NCI-H1417 (cell line): ENCODE measurements at regions not wholly inside any gene's neighbourhood (a gene's known extent, or its start where the extent isn't known, plus 50 kb on each side); places are given as distances from the start of the nearest gene placed in this dataset.

Source experiments
- DNase-seq, 3 experiments: peaks; one replicate each; lab custom pipeline; 2025; lab: John Stamatoyannopoulos, UW

DNA sequence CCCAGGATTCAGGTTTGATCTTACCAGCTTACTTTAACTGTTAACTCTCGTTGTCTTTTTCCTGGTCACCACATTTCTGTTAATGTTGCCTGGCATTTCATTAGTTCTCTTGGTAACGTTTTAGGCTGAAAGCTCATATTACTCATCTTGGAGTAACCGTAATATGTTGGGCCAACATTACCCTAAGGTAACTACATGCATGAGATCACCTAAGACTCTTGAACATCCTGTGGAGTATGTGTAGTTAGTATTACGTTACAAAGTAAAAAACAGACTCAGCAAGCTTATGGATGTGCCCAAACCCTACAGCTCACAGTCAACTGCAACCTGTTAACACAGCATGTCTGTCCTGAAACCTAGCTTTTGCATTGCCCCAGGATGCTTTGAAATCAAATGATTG is 203.3 kb upstream of the HS3ST1 start:
- DNase-seq = peak in 1 of 3 experiments; percentile 88

DNA sequence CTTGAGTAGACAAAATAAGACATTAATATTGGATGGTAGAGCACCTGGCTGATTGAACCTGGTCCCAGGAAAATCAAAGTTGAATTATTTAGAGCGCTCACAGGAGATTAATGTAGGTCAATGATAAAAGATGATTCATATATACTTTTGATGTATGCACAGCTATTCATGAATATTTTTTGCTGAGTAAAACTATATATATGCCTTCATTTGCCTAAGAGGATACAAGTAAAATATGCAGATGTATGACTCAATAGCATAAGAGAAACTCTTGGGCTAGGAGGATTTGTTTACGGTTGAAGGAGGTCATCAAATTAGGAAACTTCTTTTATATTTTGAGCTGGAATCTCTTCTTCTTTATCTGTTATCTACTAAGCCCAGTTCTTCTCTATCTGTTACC is 202.7 kb upstream of the HS3ST1 start:
- DNase-seq = no peak

DNA sequence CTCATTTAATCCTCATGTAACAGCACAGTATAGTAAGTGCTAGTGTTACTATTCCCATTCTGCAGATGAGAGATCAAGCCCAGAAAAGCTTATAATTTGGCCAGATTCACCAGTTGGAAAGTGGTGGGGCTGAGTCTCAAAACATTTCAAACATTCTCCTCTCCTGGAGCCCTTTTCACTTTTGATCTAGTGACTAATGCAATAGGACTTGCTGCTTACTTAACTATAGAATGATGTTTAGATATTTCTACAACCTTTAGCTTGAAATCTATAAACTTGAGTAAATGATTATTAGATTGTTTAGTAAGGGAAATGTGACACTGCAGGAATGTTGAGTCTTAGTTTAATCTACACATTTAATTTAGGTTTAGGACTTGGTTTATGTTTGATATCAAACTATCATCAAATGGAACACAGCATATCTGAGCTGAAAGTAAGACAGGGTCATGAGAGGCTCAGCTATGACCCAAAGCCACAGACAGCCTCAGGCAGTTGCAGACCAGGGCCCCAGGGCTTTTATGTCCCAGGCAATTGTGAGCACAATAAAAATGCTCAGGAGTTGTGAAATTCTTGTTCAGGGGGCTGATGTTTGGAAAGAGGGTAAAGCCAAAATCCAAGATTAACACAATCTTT is 199.5 kb upstream of the HS3ST1 start:
- no peak for DNase-seq

DNA sequence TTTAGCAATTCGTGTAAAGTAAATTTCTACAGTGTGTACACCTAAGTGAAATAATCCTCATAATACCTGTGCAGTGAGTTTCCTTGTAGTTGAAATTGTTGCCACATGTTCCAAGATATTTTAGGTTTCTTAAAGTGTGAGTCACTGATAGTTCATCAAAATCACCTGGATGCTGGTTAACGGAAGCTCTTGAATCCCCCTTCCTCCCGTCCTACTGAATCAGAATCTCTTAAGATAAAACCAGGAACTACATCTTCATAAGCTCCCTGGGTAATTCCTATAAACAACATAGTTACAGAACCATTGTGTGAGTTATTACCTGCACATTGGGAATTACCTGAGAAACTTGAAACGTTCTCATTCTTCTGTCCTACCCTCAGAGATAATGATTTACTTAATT is 197.4 kb upstream of the HS3ST1 start:
- DNase-seq = no peak

DNA sequence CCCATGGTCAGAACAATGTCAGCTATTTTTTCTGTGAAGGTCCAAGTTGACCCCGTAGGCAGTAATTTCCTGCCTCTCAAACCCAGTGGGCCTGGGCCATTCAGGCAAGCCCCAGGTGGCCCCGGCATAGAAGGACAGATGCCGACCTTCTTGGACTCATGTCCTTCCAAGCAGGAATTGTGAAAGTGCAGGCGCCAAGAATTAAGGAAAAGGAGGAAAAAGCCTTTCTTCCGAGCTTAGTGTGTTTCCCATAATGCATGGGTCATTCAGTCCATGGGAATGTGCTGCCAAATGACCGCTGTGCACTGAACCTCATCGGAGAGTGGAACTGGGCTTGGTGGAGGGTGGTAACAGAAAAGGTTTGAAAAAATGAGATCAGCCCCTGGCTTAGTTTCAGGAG is 196.5 kb upstream of the HS3ST1 start:
- no peak for DNase-seq

DNA sequence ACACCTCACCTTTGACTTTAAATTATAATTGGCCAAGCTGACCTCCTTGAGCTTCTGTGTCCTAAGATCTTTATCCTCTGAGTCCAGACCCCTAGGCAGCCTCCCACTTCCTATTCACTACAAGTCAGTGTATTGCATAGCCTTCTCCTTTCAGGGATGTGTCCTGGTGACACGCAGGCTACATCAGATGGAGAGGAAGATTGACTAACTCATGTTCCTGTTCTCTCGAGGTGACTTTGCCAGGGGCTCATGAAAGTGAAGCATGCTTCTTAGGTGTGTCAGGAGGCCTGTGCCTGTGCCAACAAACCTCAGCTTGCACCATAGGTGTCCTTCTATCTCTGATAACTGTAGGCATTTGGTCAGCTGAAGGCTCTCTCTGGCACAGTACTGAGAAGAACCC is 195.7 kb upstream of the HS3ST1 start:
- no peak for DNase-seq

DNA sequence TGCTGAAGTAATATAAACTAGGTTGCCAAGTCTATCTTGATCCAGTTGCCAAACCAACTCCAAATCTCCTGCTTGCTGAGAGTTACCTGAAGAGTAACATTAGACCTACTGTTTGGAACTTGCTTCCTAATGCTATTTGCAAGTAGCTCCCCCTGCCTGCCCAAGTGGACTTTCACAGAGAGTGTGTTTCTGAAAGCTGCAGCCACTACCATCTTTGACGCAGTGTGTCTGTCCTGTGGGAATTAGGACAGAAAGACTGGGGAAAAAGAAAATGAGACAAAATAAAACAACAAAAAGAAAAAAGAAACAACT is 195.0 kb upstream of the HS3ST1 start:
- peak; percentile 20 to 41 (median 22) for DNase-seq

DNA sequence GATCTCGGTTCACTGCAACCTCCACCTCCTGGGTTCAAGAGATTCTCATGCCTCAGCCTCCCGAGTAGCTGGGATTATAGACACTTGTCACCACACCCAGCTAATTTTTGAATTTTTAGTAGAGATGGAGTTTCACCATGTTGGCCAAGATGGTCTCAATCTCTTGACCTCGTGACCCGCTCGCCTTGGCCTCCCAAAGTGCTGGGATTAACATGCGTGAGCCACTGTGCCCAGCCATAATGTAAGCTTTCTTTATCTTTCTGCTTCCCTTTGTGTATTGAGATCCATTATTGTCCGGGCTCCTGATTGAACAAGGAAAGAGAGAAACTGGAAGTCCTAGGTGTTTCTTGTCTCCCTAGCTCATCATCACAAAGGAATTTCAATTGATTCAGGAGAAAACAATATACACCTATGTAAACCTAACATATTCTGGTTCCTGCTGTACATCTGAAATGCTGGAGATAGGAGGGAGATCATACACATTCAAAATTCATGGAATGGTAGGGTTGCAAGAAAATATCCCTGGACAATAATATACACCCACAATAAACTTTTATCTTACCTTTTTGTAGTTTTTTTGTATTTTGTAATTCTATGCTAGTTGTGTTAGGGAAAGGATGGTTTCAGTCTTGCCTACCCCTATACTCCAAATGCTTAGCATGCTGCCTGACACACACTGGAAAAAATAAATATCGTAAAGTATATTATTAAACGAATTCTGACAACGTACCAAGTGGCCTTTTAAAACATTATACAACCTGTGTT is 194.4 kb upstream of the HS3ST1 start:
- DNase-seq = no peak

DNA sequence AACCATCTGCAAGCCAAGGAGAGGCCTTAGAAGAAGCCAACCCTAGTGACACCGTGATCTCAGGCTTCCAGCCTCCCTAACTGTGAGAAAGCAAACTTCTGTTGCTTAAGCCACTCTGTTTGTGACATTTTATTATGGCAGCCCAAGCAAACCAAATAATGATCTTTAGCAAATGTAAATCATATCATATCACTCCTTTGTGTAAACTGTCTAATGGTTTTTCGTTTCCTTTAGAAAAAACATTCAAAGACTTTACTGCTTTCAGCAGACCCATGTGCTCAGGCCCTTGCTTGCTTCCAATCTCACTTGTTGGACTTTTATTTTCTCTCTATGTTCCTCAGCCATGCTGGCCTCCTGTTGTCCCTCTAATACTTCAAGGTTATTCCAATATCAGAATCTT is 192.2 kb upstream of the HS3ST1 start:
- no peak for DNase-seq

DNA sequence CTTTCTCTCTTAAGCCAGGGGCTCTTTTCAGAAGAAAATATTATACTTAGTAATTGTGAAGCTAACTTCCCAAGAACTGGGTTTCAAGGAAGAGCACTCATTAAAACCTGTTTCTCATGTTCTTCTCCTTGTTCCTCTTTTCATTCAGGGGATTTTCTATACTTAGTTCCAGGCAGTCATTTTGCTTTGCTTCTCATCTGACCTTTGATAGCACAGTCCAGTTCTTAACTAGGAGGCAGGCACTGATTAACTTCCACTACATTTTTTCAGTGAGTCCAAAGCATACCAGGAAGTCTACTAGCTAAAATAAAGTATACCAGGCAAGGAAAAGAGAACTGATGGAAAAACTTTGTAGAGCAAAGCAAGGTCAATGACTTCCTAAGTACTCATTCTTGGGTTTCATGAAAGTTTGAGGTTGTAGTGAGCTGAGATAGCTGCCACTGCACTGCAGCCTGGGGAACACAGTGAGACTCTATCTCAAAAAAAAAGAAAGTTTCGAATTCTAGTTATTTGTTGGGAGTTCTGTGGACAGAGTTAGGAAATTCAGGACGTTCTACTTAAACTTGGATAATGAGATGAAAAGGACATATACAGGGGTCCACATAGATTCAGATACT is 190.1 kb upstream of the HS3ST1 start:
- DNase-seq = no peak

DNA sequence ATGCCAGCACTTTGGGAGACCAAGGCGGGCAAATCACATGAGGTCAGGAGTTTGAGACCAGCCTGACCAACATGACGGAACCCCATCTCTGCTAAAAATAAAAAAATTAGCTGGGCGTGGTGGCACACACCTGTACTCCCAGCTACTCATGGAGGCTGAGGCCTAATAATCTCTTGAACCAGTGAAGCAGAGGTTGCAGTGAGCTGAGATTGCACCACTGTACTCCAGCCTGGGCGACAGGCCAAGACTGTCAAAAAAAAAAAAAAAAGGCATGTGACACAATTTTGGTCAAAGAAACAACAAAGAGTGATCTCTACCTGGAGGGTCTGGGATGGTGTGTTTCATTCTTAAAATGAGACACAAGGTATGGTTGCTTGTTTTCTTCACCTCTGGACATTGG is 188.2 kb upstream of the HS3ST1 start:
- no peak for DNase-seq

DNA sequence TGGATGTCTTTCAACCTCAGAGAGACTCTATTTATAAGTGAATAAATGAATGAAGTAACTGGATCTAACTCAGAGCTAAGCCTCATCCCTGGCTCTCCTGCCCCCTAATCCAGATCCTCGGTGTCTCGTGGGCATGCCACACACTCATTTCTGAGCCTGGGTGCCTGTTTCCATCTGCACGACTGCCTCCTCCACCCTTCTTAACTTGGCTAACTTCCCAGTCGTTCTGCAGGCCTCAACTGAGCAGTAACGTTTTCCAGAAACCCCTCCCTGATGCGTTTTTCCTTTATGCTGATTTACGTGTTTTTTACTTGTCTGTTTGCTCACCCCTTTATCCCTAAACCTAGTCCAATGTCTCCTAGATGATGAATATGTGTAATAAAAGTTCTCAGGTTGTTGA is 186.9 kb upstream of the HS3ST1 start:
- no peak for DNase-seq

DNA sequence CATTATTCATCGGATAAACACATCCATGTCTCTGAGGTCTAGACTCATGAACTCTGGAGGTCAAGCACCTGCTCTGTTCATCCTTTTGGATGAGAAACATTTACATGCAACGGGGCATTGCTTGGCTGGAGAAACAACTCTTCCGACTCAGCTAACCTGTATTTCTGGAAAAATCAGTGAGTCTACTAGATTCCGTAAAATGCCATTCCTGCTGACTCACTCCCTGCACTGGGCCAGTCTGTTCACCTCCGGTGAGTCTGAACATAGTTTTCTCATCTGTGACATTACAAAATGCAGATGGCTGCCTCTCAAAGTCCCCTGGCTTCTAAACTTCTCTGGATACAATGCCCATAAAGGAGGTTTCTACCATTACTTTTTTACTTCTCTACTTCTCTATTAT is 185.7 kb upstream of the HS3ST1 start:
- DNase-seq = no peak

DNA sequence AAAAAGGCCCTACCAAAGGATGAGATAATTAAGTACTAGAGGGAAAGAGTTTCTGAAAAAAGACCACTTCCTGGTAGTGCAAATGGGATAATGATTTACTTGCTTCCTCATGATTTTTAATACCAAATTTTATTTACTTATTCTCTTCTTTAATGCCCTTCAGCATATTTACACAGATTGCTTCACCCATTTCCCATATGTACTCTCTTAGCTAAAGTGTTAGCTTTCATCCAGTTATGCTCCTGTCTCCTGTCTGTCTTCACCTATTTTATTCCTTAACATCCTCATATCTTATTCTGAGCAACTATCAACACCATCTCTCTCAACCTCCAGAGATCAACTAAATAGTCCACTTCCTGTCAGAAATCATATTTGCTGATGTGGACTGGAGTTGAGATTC is 183.2 kb upstream of the HS3ST1 start:
- DNase-seq = no peak

DNA sequence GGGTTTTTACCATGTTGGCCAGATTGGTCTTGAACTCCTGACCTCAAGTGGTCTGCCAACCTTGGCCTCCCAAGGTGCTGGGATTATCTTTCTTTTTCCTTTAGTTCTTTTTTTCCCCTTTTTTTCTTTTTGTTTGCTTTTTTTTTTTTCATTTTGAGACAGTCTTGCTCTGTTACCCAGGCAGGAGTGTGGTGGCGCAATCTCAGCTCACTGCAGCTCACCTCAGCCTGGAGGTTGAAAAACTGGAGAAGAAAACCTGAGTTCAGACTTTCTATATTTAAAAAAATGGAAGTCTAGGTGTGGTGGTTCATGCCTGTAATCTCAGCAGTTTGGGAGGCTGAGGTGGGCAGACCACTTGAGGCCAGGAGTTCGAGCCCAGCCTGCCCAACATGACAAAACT is 181.1 kb upstream of the HS3ST1 start:
- no peak for DNase-seq

DNA sequence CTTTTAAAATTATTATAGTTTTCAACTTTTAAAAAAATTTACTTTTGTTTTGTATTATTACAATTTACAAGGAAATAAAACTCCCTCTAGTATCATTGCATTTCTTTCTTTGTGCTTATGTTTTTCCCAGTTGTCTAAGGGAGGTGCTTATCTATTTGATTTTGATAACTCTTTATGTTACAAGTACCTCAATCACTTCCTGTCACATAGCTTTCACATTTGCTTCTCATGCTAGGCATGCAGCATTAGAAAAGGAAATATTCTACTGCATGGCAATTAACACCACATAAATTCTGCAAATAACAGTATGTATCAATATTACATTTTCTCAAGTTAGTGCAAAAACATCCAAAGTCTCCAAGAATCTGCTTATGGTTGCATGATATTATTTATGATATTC is 180.3 kb upstream of the HS3ST1 start:
- no peak for DNase-seq

DNA sequence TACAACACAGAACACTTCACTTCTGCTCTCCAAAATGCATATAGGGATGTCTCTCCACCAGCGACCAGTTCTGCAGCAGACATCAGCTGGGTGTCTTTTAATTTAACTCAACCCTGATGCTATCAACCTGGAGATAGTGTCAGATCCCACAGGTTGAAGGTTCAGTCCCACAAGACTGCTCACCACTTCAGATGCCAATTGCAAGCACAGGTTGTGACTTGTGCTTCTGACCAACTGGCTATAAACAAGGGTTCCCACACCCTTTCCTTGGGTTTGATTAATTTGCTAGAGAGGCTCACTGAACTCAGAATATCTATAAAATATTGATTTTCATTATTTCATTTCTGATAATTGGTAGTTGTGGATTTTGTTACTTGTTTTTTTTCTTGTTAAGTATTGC is 177.4 kb upstream of the HS3ST1 start:
- no peak for DNase-seq

DNA sequence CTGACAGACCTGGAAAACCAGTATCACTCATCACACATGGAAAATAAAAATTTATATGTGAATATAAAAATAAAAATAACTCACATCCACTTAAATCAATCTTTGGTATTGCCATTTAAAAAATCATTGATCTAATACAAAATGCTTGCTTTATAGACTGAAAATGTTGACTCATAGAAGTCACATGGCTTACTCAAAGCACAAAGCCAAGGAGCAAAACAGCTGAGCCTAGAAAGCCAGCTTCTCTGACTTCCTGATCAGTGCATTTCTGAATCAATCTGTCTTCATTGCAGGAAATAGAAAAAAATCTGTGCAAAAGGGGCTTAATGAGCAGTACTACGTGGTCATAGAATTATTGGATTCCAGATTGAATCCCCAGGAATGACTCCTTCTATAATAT is 176.9 kb upstream of the HS3ST1 start:
- no peak for DNase-seq

DNA sequence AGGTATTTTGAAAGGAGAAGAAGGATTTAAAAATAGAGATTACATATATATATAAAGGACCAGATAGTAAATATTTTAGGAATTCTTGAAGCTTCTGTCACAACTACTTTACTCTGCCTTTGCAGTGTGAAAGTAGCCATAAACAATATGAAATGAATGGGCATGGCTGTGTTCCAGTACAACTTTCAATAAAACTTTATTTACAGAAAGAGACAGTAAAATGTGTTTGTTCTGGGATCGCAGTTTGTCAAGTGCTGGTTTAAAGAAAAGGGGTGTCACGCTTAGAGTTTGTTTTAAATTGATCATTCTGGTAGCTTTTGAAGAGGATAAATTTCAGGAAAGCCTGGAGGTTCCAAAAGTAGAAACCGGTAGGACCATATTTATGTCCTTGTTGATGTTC is 176.1 kb upstream of the HS3ST1 start:
- DNase-seq = no peak

DNA sequence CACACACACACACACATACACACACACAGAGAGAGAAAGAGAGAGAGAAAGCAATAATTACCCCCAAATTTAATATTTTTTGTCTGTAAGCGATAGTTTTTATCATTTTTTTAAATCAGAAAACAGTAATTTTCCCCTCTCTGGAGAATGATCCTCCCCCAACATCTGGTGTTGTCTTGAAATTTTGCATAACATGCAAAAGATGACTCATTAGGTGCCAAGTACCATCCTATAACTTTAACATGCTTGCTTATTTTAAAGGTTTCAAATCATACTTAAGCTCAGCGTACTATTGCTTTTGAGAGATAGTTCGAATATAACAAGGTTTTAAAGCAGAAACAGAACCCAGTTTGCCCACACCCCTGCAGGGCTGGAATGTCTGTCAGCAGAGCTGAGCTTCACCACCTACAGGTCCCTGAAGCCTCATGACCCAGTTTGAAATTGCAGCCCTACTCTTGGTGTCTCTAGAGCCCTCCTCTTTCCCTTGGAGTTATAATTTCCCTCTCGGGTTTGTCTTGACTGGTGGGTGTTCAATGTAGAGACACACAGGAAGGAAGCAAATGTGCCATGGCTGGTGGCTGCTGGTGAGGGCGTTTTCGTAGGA is 175.0 kb upstream of the HS3ST1 start:
- no peak for DNase-seq

DNA sequence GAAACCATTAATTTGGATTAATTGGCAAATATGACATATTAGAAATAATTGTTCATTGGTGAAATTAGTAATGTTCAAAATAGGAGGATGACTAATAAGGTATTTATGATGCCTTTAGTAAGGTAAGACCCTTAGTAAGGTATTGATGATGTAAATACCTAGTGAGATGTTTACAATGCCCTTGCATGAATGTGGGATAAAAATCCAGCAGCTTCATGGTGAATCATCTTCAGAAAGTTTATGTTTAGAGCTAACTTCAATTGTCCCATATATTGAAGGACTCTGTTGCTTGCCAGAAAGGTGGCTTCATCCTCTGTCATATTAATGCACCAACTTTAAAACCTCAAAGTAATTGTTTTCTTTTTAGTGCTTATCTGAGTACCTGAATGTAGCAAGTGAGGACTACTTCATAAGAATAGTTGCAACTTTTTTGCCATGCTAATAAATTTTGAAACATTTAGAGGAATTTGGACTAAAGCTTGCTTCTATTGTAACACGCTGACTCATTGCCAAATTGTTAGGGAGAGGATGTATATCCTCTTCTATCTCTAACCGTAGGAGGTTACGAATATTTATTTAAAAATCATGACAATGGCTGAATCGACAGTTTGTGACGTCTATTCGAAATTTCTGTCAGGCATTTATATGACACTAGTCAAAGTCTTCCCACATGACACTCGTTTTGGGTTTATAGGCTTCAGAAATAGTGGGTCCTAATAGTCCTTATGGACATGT is 174.1 kb upstream of the HS3ST1 start:
- DNase-seq = no peak

DNA sequence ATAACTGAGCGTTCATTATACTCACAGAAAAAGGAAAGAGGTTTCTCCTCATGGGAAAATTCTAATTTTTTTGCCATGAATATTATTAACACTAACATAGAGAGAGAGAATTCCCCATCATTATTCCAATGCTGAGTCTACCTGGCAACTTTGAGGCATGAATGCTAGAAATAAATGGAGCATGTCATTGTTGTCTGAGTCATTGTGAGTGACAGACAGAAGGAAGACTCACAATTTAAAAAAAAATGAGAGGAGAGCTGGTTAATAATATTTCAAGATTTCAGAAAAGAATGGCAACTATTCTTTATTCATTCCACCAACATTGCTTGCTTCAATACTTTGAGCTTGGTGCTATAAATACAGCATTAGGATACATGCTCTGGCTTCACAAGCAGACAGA is 170.4 kb upstream of the HS3ST1 start:
- no peak for DNase-seq

DNA sequence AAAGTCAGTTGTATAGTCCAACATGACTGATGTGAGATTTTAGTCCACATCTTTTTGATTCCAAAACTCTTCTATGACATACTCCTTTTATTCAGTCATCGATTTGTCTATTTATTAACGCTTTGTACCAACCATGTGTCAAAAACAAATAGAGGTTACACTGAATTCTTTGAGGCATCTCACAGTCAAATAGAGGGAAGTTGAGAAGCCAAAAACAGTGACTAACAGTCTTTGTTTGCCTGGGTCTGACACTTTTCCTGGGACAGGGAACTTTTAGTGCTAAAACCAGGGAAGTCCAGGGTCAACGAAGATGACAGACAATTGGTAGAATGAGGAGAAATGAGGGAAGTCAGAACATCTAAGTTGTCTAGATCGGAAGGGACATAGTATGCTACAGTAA is 169.9 kb upstream of the HS3ST1 start:
- no peak for DNase-seq
